Stimulated activated memory B cell treated with anti-CD40 and anti-IgM and Interleukin-4, amounts not matched to agents 10 μg/mL and 1 μg/mL and 100 μg/mL, for 72 hours (primary cell): ENCODE measurements at regions not wholly inside any gene's neighbourhood (a gene's known extent, or its start where the extent isn't known, plus 50 kb on each side); places are given as distances from the start of the nearest gene placed in this dataset.

Source experiments
- ATAC-seq: fragments of 150-1000 bp; cut with Tn5 transposase; 2 replicates; pipeline ENCODE4 v1.10.0; 2021
- H3K27ac Mint-ChIP-seq: one replicate; pipeline ENCODE4 v1.8.0; 2022; ENCODE audit warnings: mild to moderate bottlenecking, mixed read lengths
- H3K27me3 Mint-ChIP-seq: one replicate; pipeline ENCODE4 v1.8.0; 2022; ENCODE audit warnings: mixed read lengths
- H3K36me3 Mint-ChIP-seq: one replicate; pipeline ENCODE4 v1.8.0; 2022; ENCODE audit warnings: mixed read lengths
- H3K4me1 Mint-ChIP-seq: one replicate; pipeline ENCODE4 v1.8.0; 2022; ENCODE audit warnings: mixed read lengths
- H3K4me3 Mint-ChIP-seq: one replicate; pipeline ENCODE4 v1.8.0; 2022; ENCODE audit warnings: mild to moderate bottlenecking, moderate library complexity, mixed read lengths
- H3K9me3 Mint-ChIP-seq: one replicate; pipeline ENCODE4 v1.8.0; 2022; ENCODE audit warnings: mixed read lengths

GRCh38 chr6:43843669-43844171, 73.7 kb downstream of the VEGFA start:
- ATAC-seq = no peak
- H3K4me3 Mint-ChIP-seq = no peak overlapping the region
- H3K27me3 Mint-ChIP-seq = peaks cover 21% of the 10 kb centered on the region
- H3K4me1 Mint-ChIP-seq = no peaks in the 10 kb centered on the region
- no peaks in the 10 kb centered on the region for H3K36me3 Mint-ChIP-seq
- H3K9me3 Mint-ChIP-seq = no peaks in the 10 kb centered on the region
- no peak overlapping the region for H3K27ac Mint-ChIP-seq

- ATAC-seq = no peak
- no peaks in the 10 kb centered on the region for H3K4me1 Mint-ChIP-seq
Measured at GRCh38 chr6:43843097-43843645, 73.2 kb downstream of the VEGFA start.

GRCh38 chr6:43842231-43842794, 72.3 kb downstream of the VEGFA start:
- no peaks in the 10 kb centered on the region for H3K9me3 Mint-ChIP-seq
- H3K27ac Mint-ChIP-seq = no peak overlapping the region
- no peak overlapping the region for H3K4me3 Mint-ChIP-seq
- H3K36me3 Mint-ChIP-seq = no peaks in the 10 kb centered on the region
- H3K4me1 Mint-ChIP-seq = no peaks in the 10 kb centered on the region
- H3K27me3 Mint-ChIP-seq = peaks cover 21% of the 10 kb centered on the region
- ATAC-seq = no peak

More at GRCh38 chr6:43843097-43843645, 73.2 kb downstream of the VEGFA start:
- H3K9me3 Mint-ChIP-seq = no peaks in the 10 kb centered on the region
- no peak overlapping the region for H3K4me3 Mint-ChIP-seq
- no peaks in the 10 kb centered on the region for H3K36me3 Mint-ChIP-seq
- H3K27me3 Mint-ChIP-seq = peaks cover 21% of the 10 kb centered on the region
- H3K27ac Mint-ChIP-seq = no peak overlapping the region

GRCh38 chr6:43840490-43841218, 70.6 kb downstream of the VEGFA start:
- ATAC-seq = no peak
- H3K27me3 Mint-ChIP-seq = peaks cover 37% of the 10 kb centered on the region
- no peaks in the 10 kb centered on the region for H3K4me1 Mint-ChIP-seq
- H3K4me3 Mint-ChIP-seq = no peak overlapping the region
- H3K36me3 Mint-ChIP-seq = no peaks in the 10 kb centered on the region
- H3K9me3 Mint-ChIP-seq = no peaks in the 10 kb centered on the region
- no peak overlapping the region for H3K27ac Mint-ChIP-seq

GRCh38 chr6:43838276-43839036, 68.4 kb downstream of the VEGFA start:
- Mint-ChIP-seq H3K27ac (no peak overlapping the region), H3K36me3 (no peaks in the 10 kb centered on the region), H3K27me3 (peaks cover 36% of the 10 kb centered on the region), H3K4me1 (no peaks in the 10 kb centered on the region), H3K4me3 (no peak overlapping the region), H3K9me3 (no peaks in the 10 kb centered on the region)
- ATAC-seq = no peak

GRCh38 chr6:43837507-43837906, 67.5 kb downstream of the VEGFA start:
- H3K9me3 Mint-ChIP-seq = no peaks in the 10 kb centered on the region
- H3K36me3 Mint-ChIP-seq = no peaks in the 10 kb centered on the region
- H3K27me3 Mint-ChIP-seq = peaks cover 27% of the 10 kb centered on the region
- no peak overlapping the region for H3K4me3 Mint-ChIP-seq
- ATAC-seq = no peak
- no peaks in the 10 kb centered on the region for H3K4me1 Mint-ChIP-seq
- H3K27ac Mint-ChIP-seq = no peak overlapping the region

GRCh38 chr6:43836507-43837240, 66.7 kb downstream of the VEGFA start:
- ATAC-seq = no peak
- no peaks in the 10 kb centered on the region for H3K9me3 Mint-ChIP-seq
- no peak overlapping the region for H3K27ac Mint-ChIP-seq
- peaks cover 27% of the 10 kb centered on the region for H3K27me3 Mint-ChIP-seq
- no peak overlapping the region for H3K4me3 Mint-ChIP-seq
- H3K36me3 Mint-ChIP-seq = no peaks in the 10 kb centered on the region
- H3K4me1 Mint-ChIP-seq = no peaks in the 10 kb centered on the region
